ENCODE measurements at regions not wholly inside any gene's neighbourhood (a gene's known extent, or its start where the extent isn't known, plus 50 kb on each side); places are given as distances from the start of the nearest gene placed in this dataset.

DNA sequence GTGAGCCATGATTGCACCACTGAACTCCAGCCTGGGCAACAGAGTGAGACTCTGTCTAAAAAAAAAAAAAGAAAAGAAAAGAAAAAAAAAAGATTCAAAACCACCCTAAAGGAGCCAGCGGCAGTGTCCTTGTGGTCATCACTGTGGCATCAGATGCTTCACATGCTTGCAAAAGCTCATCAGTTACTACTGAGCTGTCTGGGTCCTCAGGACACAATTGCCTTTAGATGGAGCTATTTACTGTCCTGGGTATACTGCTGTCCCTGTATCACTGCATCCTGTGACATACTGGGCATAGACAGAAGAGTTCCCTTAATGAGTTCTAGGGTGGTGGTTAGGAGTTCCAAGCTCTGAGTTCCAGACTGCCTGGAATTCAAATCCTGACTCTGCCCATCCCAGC, 85.8 kb downstream of the LINGO1 start:
- Mint-ChIP-seq H3K27me3 (ENCODE audit: low read depth in 3 of 3) (peaks cover 2 to 3% (median 3%) of the 10 kb centered on the region in 3 donors), H3K36me3 (no peaks in the 10 kb centered on the region), H3K4me1 (peaks cover 6 to 11% of the 10 kb centered on the region in 2 donors), H3K4me3 (no peak overlapping the region), H3K9me3 (no peaks in the 10 kb centered on the region), H3K27ac (no peak overlapping the region)
- DNase-seq = no peak

DNA sequence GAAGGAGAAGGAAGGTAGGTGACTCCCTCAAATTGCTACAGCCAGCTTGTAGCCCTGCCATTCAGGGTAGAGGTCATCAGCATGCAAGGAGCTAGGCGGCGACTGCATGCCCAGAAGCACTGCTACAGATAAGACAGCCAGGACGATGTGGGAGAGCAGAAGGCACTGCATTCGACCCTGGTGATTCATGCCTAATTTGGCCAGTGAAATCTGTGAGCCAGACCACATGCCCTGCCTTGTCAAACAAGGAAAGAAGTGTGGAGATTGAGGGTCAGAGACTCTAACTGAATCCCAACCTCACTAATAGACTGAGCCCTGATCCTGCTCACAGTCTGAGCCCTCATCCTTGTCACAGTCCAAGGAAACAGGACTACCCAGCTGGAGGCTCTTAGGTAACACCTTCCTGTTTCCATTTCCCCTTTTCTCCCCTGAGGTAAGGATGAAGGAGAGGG, 86.6 kb downstream of the LINGO1 start:
- Mint-ChIP-seq H3K27ac (no peak overlapping the region), H3K36me3 (no peaks in the 10 kb centered on the region), H3K27me3 (ENCODE audit: low read depth in 3 of 3) (peaks cover 2 to 3% (median 3%) of the 10 kb centered on the region in 3 donors), H3K9me3 (no peaks in the 10 kb centered on the region), H3K4me1 (peaks cover 6 to 11% of the 10 kb centered on the region in 2 donors), H3K4me3 (no peak overlapping the region)
- DNase-seq = no peak

DNA sequence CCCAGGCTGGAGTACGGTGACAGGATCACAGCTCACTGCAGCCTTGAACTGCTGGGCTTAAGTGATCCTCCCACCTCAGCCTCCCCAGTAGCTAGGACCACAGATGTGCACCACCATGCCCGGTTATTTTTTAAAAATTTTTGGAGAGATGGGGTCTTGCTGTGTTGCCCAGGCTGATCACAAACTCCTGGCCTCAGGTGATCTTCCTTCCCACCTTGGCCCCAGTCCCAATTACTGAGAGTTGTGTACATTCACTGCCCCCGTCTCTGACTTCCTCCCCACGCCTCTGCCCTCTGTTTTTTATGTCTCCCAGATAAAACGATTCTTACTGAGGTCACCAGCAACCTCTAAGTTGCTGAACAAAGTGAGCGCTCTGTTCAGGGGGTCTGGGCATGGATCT, 87.7 kb downstream of the LINGO1 start:
- H3K4me3 Mint-ChIP-seq = no peak overlapping the region
- peaks cover 3% of the 10 kb centered on the region in 3 donors for H3K27me3 Mint-ChIP-seq (ENCODE audit: low read depth in 3 of 3)
- no peaks in the 10 kb centered on the region for H3K36me3 Mint-ChIP-seq
- no peaks in the 10 kb centered on the region for H3K9me3 Mint-ChIP-seq
- peaks cover 6 to 11% of the 10 kb centered on the region in 2 donors for H3K4me1 Mint-ChIP-seq
- no peak for DNase-seq
- no peak overlapping the region for H3K27ac Mint-ChIP-seq

DNA sequence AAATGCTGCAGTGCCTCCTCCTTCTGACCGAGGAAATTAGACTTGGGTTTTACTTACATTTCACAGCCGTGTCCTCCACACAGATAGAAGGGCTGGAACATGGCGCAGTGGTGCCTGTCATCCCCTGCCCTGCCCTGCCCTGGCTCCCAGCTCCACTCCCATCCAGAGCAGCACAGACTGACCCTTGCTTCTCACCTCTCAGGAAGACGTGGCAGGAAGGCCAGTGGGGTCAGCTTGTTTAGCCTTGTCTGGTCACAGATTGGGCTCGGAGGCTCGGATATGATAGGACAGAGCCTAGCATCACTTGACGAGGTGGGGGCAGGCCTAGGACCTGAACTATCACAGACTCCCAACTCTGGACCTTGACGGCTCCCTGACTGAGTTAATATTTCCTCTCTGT, 88.5 kb downstream of the LINGO1 start:
- Mint-ChIP-seq H3K36me3 (no peaks in the 10 kb centered on the region), H3K27me3 (ENCODE audit: low read depth in 3 of 3) (peaks cover 3% of the 10 kb centered on the region in 3 donors), H3K4me1 (peaks cover 6 to 11% of the 10 kb centered on the region in 2 donors), H3K9me3 (no peaks in the 10 kb centered on the region), H3K4me3 (peak overlapping the region; percentile 73 to 86 (median 78)), H3K27ac (no peak overlapping the region)
- no peak for DNase-seq

DNA sequence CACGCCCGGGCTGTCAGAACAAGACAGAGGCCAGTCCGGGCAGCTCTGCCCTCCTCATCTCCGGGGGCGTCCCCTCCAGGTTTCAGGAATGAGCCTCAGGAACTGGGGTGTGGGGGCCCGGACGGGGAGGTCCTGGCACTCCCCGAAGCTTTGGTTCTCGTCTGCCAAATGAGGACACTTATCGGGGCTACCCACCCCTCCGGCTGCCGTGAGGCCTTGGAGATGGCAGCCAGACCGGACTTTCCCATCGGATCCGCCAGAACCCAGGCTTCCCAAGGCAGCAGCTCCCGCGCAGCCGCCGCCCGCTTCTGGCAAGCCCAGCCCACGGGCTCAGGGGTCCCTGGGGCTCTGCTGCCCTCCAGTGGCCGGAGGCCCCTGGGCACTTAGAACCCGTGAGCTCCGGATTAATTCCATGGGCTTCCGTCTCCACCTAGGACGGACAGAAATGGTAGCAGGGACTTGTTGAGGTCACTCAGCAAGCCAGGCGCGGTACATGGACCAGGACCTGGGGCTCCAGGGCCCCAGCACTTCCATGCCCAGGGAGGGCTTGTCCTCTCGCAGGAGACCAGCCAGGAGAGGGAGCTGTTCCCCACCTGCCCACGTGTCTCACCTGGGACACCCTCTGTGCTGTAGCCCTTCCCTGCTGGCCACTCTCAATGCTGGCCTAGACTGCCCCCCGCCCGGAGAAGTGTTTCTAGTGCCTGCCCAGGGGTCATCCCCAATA, 89.4 kb downstream of the LINGO1 start:
- peak; percentile 65 to 76 (median 75) for DNase-seq
- H3K4me3 Mint-ChIP-seq = peak overlapping the region; percentile 73 to 86 (median 78)
- no peaks in the 10 kb centered on the region for H3K9me3 Mint-ChIP-seq
- peak overlapping the region in 2 of 6 donors; percentile 10 to 31 for H3K27ac Mint-ChIP-seq
- H3K27me3 Mint-ChIP-seq (ENCODE audit: low read depth in 3 of 3) = peaks cover 3 to 5% (median 3%) of the 10 kb centered on the region in 3 donors
- no peaks in the 10 kb centered on the region for H3K36me3 Mint-ChIP-seq
- H3K4me1 Mint-ChIP-seq = peaks cover 6 to 11% of the 10 kb centered on the region in 2 donors

DNA sequence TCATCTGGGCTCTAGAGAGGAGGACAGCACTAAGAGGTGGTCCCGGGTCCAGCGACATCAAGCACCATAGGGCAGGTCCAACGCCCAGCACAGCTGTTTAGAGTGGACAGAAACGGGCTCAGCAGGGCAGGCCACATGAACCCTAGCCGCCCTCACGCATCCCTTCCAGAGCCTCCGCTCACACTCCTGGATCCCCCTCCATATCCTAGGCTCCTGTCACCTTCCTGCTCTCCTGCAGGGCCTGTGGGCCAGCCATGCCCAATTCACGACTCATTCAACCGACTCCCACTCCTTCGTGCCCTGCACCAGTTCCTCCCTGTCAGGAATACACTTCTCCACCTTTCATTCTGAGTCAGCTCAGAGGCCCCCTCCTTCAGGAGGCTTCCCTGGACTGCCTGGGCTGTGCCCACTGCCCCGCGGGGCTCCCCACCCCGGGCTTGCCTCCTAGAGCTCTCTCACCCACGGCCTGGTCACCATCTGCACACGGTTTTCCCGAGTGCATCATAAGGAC, 90.2 kb downstream of the LINGO1 start:
- Mint-ChIP-seq H3K4me1 (peaks cover 6 to 11% of the 10 kb centered on the region in 2 donors), H3K27ac (peak overlapping the region in 2 of 6 donors; percentile 24 to 69)

DNA sequence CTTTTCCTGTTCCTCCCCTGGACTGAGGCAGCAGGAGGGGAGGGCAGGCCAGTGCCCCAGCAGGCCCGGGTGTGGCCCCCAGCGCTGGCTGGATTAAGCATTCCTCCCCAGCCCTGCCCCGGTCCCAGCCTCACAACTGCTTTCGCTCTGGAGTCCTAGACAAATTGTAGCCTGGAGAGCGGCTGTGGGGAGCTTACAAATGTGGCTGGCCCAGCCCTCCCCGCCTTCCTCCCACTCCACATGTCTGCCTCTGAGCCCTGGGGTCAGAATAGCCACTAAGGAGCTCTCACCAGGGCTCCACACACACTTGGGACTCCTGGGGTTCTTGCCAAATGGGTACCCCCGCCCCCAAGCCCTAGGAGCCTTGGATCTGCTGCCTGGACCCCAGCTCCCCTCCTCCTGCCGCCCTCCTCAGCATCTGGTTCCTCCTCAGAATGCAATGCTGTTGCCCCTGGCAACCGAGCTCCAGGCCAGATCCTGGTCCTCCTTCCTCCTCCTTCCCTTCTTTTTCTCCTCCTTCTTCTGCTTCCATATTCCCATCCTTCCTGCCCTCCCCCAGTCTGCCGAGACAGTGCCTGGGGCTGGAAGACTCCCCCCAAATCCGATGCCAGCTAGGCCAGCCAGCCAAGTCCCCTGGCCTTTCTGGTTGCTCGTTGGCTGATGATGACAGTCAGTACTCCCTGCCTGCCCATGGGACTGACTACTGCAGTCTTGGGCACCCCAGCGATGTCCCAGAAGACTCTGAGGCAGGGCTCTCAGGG, 91.1 kb downstream of the LINGO1 start:
- no peak for DNase-seq
- Mint-ChIP-seq H3K36me3 (no peaks in the 10 kb centered on the region), H3K4me3 (peak overlapping the region in 3 of 5 donors; percentile 40 to 84 (median 74)), H3K27ac (no peak overlapping the region), H3K27me3 (ENCODE audit: low read depth in 3 of 3) (peaks cover 3 to 6% (median 5%) of the 10 kb centered on the region in 3 donors), H3K4me1 (peaks cover 6 to 11% of the 10 kb centered on the region in 2 donors), H3K9me3 (no peaks in the 10 kb centered on the region)

More for the DNA sequence above, 90.2 kb downstream of the LINGO1 start:
- Mint-ChIP-seq H3K36me3 (no peaks in the 10 kb centered on the region), H3K27me3 (ENCODE audit: low read depth in 3 of 3) (peaks cover 3 to 5% (median 5%) of the 10 kb centered on the region in 3 donors), H3K9me3 (no peaks in the 10 kb centered on the region), H3K4me3 (peak overlapping the region; percentile 73 to 86 (median 78))
- no peak for DNase-seq

DNA sequence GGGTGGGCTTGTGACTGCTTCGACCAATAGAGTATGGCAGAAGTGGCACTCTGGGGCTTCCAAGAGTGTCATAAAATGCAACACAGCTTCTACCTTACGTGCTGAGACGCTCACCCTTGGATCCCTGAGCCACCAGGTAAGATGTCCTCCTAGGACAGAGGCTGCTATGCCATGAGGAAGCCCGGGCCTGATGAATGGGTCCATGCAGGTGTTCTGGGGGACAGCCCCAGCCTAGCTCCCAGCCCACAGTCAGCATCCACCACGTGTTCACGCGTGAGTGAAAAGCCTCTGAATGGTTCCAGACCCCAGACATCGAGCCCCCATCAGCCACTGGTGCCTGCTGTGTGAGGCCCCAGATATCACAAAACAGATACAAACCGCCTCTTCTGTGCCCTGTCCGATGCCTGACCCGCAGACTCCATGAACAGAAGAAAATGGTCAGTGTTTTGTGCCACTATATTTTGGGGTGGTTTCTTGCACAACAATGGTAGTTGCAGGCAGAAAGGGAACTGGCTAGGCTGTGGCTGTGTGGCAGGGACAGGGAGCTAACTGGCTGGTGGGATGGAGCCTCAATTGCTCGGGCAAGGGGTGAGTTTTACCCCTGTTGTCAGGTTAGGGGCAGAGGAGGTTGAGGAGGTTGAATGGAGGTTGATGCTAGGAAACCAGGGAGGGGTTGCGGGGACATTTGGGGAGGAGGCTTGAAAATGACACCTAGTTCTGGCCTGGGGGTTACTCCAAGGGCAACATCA, 92.2 kb downstream of the LINGO1 start:
- Mint-ChIP-seq H3K27me3 (ENCODE audit: low read depth in 3 of 3) (peaks cover 3 to 6% (median 5%) of the 10 kb centered on the region in 3 donors), H3K4me3 (peak overlapping the region in 2 of 5 donors; percentile 10 to 53), H3K9me3 (no peaks in the 10 kb centered on the region), H3K36me3 (no peaks in the 10 kb centered on the region), H3K4me1 (peaks cover 6 to 11% of the 10 kb centered on the region in 2 donors), H3K27ac (no peak overlapping the region)
- no peak for DNase-seq

DNA sequence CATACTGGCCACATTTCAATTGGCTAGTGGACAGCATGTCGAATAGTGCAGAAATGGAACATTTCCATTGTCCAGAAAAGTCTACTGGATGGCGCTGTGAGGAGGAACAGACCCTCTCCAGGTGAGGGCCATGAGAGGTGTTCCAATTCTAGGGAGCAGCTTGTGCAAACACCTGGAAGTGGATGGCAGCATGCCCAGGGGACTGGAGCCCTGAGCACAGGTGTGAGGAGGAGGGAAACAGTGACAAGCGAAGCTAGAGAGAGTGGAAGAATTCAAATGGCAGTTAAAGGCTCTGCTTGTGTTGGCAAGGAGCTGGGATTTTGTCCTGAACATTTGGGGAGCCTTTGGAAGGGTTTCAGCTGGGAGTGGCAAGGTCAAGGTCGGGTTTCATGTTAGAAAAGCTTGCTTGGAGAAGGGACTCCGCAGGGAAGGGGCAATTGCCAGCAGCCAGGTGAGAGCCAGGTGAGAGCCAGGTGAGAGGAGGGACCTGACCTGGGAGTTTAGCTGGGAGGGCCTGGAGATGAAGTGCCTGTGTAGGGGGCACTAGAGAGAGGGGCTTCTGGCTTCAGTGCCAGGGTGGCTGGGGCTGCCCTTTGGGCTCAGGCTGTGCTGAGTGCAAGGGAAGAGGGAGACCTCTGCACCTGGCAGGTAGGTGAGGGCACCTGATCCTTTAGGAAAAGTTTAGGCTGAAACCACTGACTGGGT, 93.8 kb downstream of the LINGO1 start:
- H3K9me3 Mint-ChIP-seq = no peaks in the 10 kb centered on the region
- peaks cover 6 to 10% of the 10 kb centered on the region in 2 donors for H3K4me1 Mint-ChIP-seq
- peaks cover 0 to 9% (median 3%) of the 10 kb centered on the region in 3 donors for H3K27me3 Mint-ChIP-seq (ENCODE audit: low read depth in 3 of 3)
- no peak for DNase-seq
- no peaks in the 10 kb centered on the region for H3K36me3 Mint-ChIP-seq
- no peak overlapping the region for H3K4me3 Mint-ChIP-seq
- no peak overlapping the region for H3K27ac Mint-ChIP-seq

DNA sequence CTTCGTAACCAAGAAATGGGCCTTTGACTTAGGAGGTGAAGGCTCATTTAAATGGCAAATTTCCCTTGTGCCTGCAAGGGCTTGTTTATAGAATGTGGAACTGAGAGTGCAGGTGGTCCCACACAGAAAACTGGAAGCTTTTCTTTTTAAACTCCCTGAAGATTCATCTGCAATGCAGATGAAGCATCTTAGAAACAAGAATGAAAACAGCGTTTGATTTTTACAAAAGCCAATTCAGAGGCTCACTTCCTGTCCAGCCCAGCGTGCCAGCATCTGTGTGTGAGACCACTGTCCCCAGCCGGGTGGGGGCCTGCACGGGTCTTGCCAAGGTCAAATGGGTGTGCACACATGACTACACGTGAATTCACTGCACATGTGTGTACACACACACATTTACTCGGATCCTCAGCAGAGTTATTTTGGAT, 94.7 kb downstream of the LINGO1 start:
- Mint-ChIP-seq H3K27ac (no peak overlapping the region), H3K27me3 (ENCODE audit: low read depth in 3 of 3) (peaks cover 0 to 9% (median 3%) of the 10 kb centered on the region in 3 donors), H3K36me3 (no peaks in the 10 kb centered on the region), H3K4me3 (no peak overlapping the region), H3K9me3 (no peaks in the 10 kb centered on the region), H3K4me1 (peaks cover 0 to 5% of the 10 kb centered on the region in 2 donors)
- DNase-seq = no peak

DNA sequence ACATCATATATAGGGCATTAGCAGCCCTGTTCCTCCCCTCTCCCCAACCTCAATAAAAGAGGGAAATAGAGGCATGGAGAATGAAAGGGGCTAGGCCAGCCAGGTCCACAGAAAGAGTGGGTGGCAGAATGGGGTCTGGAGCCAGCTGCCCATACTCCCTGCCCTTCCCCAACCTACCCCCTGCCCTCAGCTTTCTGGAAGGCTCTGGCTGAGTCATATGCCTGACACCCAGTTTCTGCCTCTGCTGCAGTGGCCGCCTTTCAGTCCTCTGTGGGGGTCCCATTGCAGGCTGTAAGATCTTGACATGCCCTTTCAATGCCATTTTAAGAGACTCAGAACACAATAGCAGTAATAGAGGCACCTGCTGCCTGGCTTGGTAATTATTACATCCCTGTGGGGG, 95.7 kb downstream of the LINGO1 start:
- no peak for DNase-seq
- Mint-ChIP-seq H3K9me3 (no peaks in the 10 kb centered on the region), H3K4me1 (no peaks in the 10 kb centered on the region), H3K36me3 (no peaks in the 10 kb centered on the region), H3K27ac (no peak overlapping the region), H3K27me3 (ENCODE audit: low read depth in 3 of 3) (peaks cover 0 to 11% (median 3%) of the 10 kb centered on the region in 3 donors), H3K4me3 (no peak overlapping the region)

DNA sequence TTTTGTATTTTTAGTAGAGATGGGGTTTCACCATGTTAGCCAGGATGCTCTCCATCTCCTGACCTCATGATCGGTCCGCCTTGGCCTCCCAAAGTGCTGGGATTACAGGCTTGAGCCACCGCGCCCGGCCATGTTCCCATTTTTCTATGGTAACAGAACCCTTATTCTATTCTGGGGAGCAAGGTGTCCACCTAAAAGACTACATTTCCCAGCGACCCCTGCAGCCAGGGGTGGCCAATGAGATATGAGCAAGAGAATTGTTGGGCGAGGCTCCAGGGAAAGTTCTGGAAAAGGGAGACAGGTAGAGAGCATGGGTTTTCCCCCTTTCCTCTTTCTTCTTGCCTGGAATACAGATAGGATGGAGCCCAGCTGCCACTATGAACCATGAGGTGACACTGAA, 96.9 kb downstream of the LINGO1 start:
- DNase-seq = no peak
- Mint-ChIP-seq H3K4me3 (no peak overlapping the region), H3K9me3 (no peaks in the 10 kb centered on the region), H3K36me3 (no peaks in the 10 kb centered on the region), H3K4me1 (no peaks in the 10 kb centered on the region), H3K27me3 (ENCODE audit: low read depth in 3 of 3) (peaks cover 0 to 13% (median 5%) of the 10 kb centered on the region in 3 donors), H3K27ac (no peak overlapping the region)

All from immature natural killer cell (primary cell).